ENCODE measurements at regions not wholly inside any gene's neighbourhood (a gene's known extent, or its start where the extent isn't known, plus 50 kb on each side); places are given as distances from the start of the nearest gene placed in this dataset.

GRCh38 chr7:131735101-131735500 lies 178.7 kb upstream of the PODXL start:
- no peak for TF ChIP-seq CHCHD3 (CRISPR knock-in tag; IDR thresholded peaks at IDR 0.05)
- no peak for TF ChIP-seq CTBP1 (IDR thresholded peaks at IDR 0.05; ENCODE audit: borderline replicate concordance)
- BruUV-seq (replicated peaks) = no TSS peak
- WGBS (ENCODE audit: insufficient coverage, low coverage, missing lambda C conversion rate) = under 1% methylated on average over 5 of the region's 5 CpGs
- H3K27me3 ChIP-seq (ENCODE audit: control insufficient read depth in 2 of 2, insufficient read depth in 2 of 2, low read length in 2 of 2) = peaks cover 11 to 44% of the 10 kb centered on the region in 2 experiments; a peak in 4 of 5 replicates
- H3K79me2 ChIP-seq (ENCODE audit: control insufficient read depth, insufficient read depth, low read length) = no peaks in the 10 kb centered on the region
- POLR2A ChIA-PET = interaction anchor here (0.6 to 1.4 kb wide), 3 partner anchors 10 to 61 kb away, joined by 3 read pairs; no protein-coding TSS in a partner anchor
- CTCF ChIA-PET (ENCODE audit: low intra/inter-chr PET ratio) = no interaction called here
- H3K9ac ChIP-seq (ENCODE audit: insufficient read depth in 1 of 2, low read depth in 2 of 2, low read length in 2 of 2) = no peak overlapping the region
- no peak for ATAC-seq
- intact Hi-C loops (cut with micrococcal nuclease) (no loop called here), in situ Hi-C loops (cut with MboI) (no loop called here)
- H3K4me2 ChIP-seq (ENCODE audit: insufficient read depth, low read length) = no peak overlapping the region
- H3K4me1 ChIP-seq (replicated peaks in 1 of 2; ENCODE audit: control insufficient read depth in 2 of 2, insufficient read depth in 2 of 2, low read length in 2 of 2) = no peaks in the 10 kb centered on the region
- no peaks in the 10 kb centered on the region for H3K9me3 ChIP-seq (replicated peaks; ENCODE audit: control insufficient read depth, insufficient read depth, low read depth, low read length)
- no peak overlapping the region for H2AFZ ChIP-seq (ENCODE audit: low read depth, low read length)
- H3K36me3 ChIP-seq (ENCODE audit: control insufficient read depth, insufficient read depth, low read length) = no peaks in the 10 kb centered on the region
- no peak overlapping the region for H3K27ac ChIP-seq (ENCODE audit: extremely low read depth, low read depth, low read length)
- no peaks in the 10 kb centered on the region for H3K9me1 ChIP-seq (ENCODE audit: control insufficient read depth, insufficient read depth, low read length)
- no peaks in the 10 kb centered on the region for H4K20me1 ChIP-seq (replicated peaks; ENCODE audit: control insufficient read depth, insufficient read depth, low read length)
- no peak for FAIRE-seq
- DNase-seq (ENCODE audit: extremely low read depth in 1 of 4, low spot score in 3 of 4) = no peak
- no peak overlapping the region for H3K4me3 ChIP-seq

- intact Hi-C loops (cut with micrococcal nuclease) (no loop called here), in situ Hi-C loops (cut with MboI) (no loop called here)
- Histone ChIP-seq H3K9ac (ENCODE audit: insufficient read depth in 1 of 2, low read depth in 2 of 2, low read length in 2 of 2) (no peak overlapping the region), H3K9me3 (replicated peaks; ENCODE audit: control insufficient read depth, insufficient read depth, low read depth, low read length) (no peaks in the 10 kb centered on the region), H3K4me1 (replicated peaks in 1 of 2; ENCODE audit: control insufficient read depth in 2 of 2, insufficient read depth in 2 of 2, low read length in 2 of 2) (no peaks in the 10 kb centered on the region), H3K27ac (ENCODE audit: extremely low read depth, low read depth, low read length) (no peak overlapping the region), H3K27me3 (ENCODE audit: control insufficient read depth in 2 of 2, insufficient read depth in 2 of 2, low read length in 2 of 2) (peaks cover 11 to 44% of the 10 kb centered on the region in 2 experiments; a peak in 4 of 5 replicates), H3K79me2 (ENCODE audit: control insufficient read depth, insufficient read depth, low read length) (no peaks in the 10 kb centered on the region), H2AFZ (ENCODE audit: low read depth, low read length) (no peak overlapping the region), H3K36me3 (ENCODE audit: control insufficient read depth, insufficient read depth, low read length) (no peaks in the 10 kb centered on the region), H4K20me1 (replicated peaks; ENCODE audit: control insufficient read depth, insufficient read depth, low read length) (no peaks in the 10 kb centered on the region), H3K9me1 (ENCODE audit: control insufficient read depth, insufficient read depth, low read length) (no peaks in the 10 kb centered on the region), H3K4me2 (ENCODE audit: insufficient read depth, low read length) (no peak overlapping the region), H3K4me3 (no peak overlapping the region)
- CTCF ChIA-PET (ENCODE audit: low intra/inter-chr PET ratio) = no interaction called here
- POLR2A ChIA-PET = interaction anchor here (0.6 kb wide), 1 partner anchor 562 kb away, joined by 3 read pairs; no protein-coding TSS in a partner anchor
- WGBS (ENCODE audit: insufficient coverage, low coverage, missing lambda C conversion rate) = under 1% methylated on average over 6 of the region's 6 CpGs
- TF ChIP-seq TGIF2 (CRISPR knock-in tag; IDR thresholded peaks at IDR 0.05) = no peak
- no peak for TF ChIP-seq CTBP1 (IDR thresholded peaks at IDR 0.05; ENCODE audit: borderline replicate concordance)
- no peak for TF ChIP-seq MTF1 (CRISPR knock-in tag; IDR thresholded peaks at IDR 0.05; ENCODE audit: borderline replicate concordance)
- no peak for TF ChIP-seq ZNF778 (CRISPR knock-in tag; IDR thresholded peaks at IDR 0.05)
- TF ChIP-seq NFE2L1 (tag; IDR thresholded peaks at IDR 0.05; ENCODE audit: borderline replicate concordance, low read depth) = no peak
- TF ChIP-seq ZFPM2 (CRISPR knock-in tag; IDR thresholded peaks at IDR 0.05) = no peak
- no peak for TF ChIP-seq RBM25 (IDR thresholded peaks at IDR 0.05; ENCODE audit: low read depth, low read length, severe bottlenecking)
- no peak for TF ChIP-seq CHCHD3 (CRISPR knock-in tag; IDR thresholded peaks at IDR 0.05)
- no peak for TF ChIP-seq NBN (IDR thresholded peaks at IDR 0.05; ENCODE audit: low read depth)
- no peak for FAIRE-seq
- DNase-seq (ENCODE audit: extremely low read depth in 1 of 4, low spot score in 3 of 4) = no peak
- no TSS peak for BruUV-seq (replicated peaks)
- no peak for ATAC-seq
Measured at GRCh38 chr7:131733604-131734003, 177.2 kb upstream of the PODXL start.
